ENCODE measurements at regions not wholly inside any gene's neighbourhood (a gene's known extent, or its start where the extent isn't known, plus 50 kb on each side); places are given as distances from the start of the nearest gene placed in this dataset.

DNA sequence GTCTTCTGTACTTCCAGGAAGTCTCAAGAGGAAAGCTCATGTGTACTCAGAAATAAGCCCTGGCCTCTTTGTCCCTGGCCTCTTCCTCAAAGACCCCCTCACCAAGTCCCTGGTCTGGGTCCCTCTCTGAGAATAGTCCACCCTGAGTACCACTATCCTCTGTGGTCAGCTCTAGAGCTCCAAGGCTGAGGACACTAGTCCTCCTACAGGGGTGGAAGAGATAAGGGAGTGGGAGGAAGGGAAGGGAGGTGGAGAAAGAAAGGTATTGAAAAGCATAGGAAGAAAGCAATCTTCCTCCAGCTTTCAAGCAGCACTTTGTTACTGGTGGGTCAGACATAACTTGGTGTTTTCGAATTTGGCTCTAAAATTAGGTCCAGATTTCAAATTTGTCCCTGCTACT, 181.4 kb downstream of the NRIP1 start:
- TF ChIP-seq, protein P1, sequence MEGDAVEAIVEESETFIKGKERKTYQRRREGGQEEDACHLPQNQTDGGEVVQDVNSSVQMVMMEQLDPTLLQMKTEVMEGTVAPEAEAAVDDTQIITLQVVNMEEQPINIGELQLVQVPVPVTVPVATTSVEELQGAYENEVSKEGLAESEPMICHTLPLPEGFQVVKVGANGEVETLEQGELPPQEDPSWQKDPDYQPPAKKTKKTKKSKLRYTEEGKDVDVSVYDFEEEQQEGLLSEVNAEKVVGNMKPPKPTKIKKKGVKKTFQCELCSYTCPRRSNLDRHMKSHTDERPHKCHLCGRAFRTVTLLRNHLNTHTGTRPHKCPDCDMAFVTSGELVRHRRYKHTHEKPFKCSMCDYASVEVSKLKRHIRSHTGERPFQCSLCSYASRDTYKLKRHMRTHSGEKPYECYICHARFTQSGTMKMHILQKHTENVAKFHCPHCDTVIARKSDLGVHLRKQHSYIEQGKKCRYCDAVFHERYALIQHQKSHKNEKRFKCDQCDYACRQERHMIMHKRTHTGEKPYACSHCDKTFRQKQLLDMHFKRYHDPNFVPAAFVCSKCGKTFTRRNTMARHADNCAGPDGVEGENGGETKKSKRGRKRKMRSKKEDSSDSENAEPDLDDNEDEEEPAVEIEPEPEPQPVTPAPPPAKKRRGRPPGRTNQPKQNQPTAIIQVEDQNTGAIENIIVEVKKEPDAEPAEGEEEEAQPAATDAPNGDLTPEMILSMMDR (IDR thresholded peaks at IDR 0.05): no peak
- TF ChIP-seq POLR2A (IDR thresholded peaks at IDR 0.05): no peak
